AG04449 (cell line): ENCODE measurements at regions not wholly inside any gene's neighbourhood (a gene's known extent, or its start where the extent isn't known, plus 50 kb on each side); places are given as distances from the start of the nearest gene placed in this dataset.
"Not testable (repeated sequence)": the region's sequence is repeated elsewhere in the genome, so short reads cannot be mapped to it uniquely, and the experiment has no call there.

Experiments used
- CTCF ChIA-PET: fragments of 350-600 bp; formaldehyde crosslinking; extraction: SDS; loops from one replicate; lab custom pipeline; 2021; ENCODE audit warnings: antibody characterized with exemption; lab: Yijun Ruan, JAX
- POLR2A ChIA-PET: fragments of 400-600, 350-600 bp; formaldehyde crosslinking; extraction: SDS; loops from one replicate; lab custom pipeline; 2020; ENCODE audit warnings: antibody characterized with exemption, inconsistent platforms; lab: Yijun Ruan, JAX
- DNase-seq: peaks from one replicate; pipeline ENCODE4 v3.0.0-alpha.2; 2010; ENCODE audit warnings: low read depth, low spot score
- H3K4me3 ChIP-seq: 2 replicates; pipeline ENCODE4 v1.5.1; 2011; ENCODE audit warnings: low read depth, mild to moderate bottlenecking, control low read depth, low read length
- TF ChIP-seq, protein P1 (sequence below): IDR thresholded peaks from one replicate; pipeline ENCODE4 v1.5.1; 2011; ENCODE audit warnings: mild to moderate bottlenecking, moderate library complexity, low read length, control low read depth, inconsistent platforms; ENCODE audit not compliant: insufficient read depth; ENCODE audit errors: missing control alignments

DNA sequence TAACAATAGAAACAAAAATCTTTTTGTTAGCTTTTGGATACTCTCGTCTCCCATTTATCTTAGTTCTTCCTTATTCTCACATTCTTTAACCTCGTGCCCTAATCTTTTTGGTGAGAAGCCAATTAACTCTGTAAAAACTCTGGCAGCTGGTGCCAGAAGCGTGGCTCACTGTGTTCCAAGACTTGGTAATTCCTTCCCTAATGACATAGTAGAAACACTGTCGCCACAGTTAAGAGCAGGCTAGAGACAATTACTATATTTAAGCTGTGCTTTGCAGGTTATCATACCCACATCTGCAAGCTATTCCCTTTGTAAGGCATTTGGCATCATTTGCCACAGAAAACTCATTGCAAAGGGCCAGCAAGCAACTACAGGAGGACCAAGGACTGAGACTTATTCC is 160.9 kb upstream of the PIK3R1 start:
- POLR2A ChIA-PET, result no interaction called here
- TF ChIP-seq, protein P1, sequence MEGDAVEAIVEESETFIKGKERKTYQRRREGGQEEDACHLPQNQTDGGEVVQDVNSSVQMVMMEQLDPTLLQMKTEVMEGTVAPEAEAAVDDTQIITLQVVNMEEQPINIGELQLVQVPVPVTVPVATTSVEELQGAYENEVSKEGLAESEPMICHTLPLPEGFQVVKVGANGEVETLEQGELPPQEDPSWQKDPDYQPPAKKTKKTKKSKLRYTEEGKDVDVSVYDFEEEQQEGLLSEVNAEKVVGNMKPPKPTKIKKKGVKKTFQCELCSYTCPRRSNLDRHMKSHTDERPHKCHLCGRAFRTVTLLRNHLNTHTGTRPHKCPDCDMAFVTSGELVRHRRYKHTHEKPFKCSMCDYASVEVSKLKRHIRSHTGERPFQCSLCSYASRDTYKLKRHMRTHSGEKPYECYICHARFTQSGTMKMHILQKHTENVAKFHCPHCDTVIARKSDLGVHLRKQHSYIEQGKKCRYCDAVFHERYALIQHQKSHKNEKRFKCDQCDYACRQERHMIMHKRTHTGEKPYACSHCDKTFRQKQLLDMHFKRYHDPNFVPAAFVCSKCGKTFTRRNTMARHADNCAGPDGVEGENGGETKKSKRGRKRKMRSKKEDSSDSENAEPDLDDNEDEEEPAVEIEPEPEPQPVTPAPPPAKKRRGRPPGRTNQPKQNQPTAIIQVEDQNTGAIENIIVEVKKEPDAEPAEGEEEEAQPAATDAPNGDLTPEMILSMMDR, result no peak
- no peak for DNase-seq
- H3K4me3 ChIP-seq, result no peak overlapping the region
- CTCF ChIA-PET, result no interaction called here

DNA sequence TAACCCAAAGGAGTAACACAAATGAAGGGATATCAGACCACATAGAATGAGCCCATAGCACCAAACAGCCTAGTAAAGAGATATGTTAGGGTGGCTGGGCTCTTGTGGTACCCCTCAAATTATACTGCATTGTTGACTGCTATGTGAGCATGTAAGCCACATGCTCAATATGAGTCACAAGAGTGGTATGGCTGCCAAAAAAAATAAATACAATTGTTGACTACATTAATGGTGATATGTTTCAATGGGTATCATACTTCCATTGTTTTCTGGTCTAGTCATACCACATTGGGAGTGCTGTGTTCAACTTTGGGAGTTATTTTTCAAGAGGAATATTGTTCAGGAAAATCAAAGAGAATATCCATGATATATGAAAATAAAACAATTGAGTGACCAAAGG is 162.4 kb upstream of the PIK3R1 start:
- ChIA-PET POLR2A (no interaction called here), CTCF (no interaction called here)
- no peak for DNase-seq
- H3K4me3 ChIP-seq, result no peak overlapping the region
- TF ChIP-seq, protein P1, result no peak

DNA sequence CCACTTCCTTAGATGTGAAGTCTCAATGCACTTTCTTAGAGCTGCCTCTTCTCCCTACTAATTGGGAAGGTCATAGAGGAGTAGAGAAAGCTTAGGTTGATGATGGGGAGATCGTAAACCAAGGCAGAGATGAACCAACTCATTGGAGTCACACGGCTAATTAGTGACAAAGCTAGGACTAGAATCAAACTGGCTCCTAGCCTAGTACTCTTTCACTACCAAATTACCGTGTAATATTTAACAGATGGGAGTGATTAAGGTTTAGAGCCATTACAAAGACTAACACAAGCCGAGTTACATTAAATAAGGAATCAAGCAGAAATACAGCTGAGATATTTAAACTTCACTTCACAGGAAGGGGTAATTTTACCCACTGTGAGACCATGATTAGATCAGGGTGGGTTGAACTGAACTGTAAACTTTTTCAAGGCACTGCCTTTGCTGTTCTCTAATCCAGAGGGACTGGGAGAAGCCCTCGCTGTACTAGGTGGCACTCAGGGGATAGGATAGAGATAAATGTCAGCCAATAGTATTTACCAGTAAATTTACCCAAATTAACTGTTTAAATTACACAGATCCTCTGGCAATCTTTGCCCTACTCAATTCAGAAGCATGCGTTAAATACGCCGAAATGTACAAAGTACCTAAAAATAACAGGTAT is 166.4 kb upstream of the PIK3R1 start:
- ChIA-PET POLR2A (interaction anchor here (1.4 kb wide), 1 partner anchor 166 kb away, joined by 6 read pairs; the partner anchor contains the start of gene PIK3R1), CTCF (no interaction called here)
- no peak for DNase-seq
- TF ChIP-seq, protein P1, result no peak
- no peak overlapping the region for H3K4me3 ChIP-seq

DNA sequence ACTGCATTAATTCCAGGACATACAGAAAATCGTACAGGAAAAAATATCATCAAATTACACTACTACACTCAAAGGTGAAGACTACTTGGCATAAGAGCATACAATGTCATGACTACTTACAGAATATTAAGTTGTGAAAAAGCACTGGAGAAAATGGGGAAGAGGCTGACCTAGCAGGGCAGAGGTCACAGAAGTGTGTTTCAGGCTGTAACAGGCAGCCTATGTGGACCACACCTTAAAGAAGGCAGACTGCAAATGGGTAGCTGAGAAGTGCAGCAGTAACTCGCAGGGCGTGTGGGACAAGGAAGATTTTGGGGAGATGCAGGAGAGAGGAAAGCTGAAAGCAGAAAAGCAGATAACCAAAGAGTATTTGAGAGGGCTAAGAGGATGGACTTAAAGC is 167.0 kb upstream of the PIK3R1 start:
- H3K4me3 ChIP-seq, result no peak overlapping the region
- no peak for DNase-seq
- TF ChIP-seq, protein P1, result no peak
- ChIA-PET CTCF (no interaction called here), POLR2A (interaction anchor here (1.4 kb wide), 1 partner anchor 167 kb away, joined by 6 read pairs; the partner anchor contains the start of gene PIK3R1)

DNA sequence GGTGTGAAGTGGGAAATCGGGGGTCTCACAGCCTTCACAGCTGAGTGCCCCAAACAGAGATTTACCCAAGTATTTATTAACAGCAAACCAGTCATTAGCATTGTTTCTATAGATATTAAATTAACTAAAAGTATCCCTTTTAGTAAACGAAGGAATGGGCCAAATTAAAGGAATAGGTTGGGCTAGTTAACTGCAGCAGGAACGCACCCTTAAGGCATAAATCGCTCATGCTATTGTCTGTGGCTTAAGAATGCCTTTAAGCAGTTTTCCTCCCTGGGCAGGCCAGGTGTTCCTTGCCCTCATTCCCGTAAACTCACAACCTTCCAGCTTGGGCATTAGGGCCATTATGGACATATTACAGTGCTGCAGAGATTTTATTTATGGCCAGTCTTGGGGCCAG is 167.5 kb upstream of the PIK3R1 start:
- CTCF ChIA-PET, H3K4me3 ChIP-seq, DNase-seq: not testable (repeated sequence)
- POLR2A ChIA-PET, result interaction anchor here (1.4 kb wide), 1 partner anchor 167 kb away, joined by 6 read pairs; the partner anchor contains the start of gene PIK3R1

DNA sequence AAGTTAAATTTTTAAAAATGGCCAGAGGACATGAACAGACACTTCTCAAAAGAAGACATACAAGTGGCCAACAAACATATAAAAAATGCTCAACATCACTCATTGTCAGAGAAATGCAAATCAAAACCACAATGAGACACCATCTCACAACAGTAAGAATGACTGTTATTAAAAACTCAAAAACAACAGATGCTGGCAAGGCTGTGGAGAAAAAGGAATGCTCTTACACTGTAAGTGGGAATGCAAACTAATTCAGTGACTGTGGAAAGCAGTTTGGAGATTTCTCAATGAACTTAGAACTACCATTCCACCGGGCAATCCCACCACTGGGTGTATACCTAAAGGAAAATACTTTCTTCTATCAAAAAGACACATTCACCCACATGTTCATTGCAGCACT is 168.5 kb upstream of the PIK3R1 start:
- POLR2A ChIA-PET, result interaction anchor here (1.2 to 1.3 kb wide), 3 partner anchors 18 to 169 kb away, joined by 3 to 9 read pairs (median 7); partner anchors contain the start of gene PIK3R1
- DNase-seq, result peak; percentile 72
- CTCF ChIA-PET, result interaction anchor here (1.4 kb wide), 1 partner anchor 40 kb away, joined by 3 read pairs; no protein-coding TSS in a partner anchor

More for the DNA sequence above, 168.5 kb upstream of the PIK3R1 start:
- H3K4me3 ChIP-seq, result no peak overlapping the region
- TF ChIP-seq, protein P1, result no peak
